SK-N-MC (cell line): ENCODE measurements at regions not wholly inside any gene's neighbourhood (a gene's known extent, or its start where the extent isn't known, plus 50 kb on each side); places are given as distances from the start of the nearest gene placed in this dataset.

Experiments
- EZH2 ChIP-seq: fragments of 200-600 bp; sonication (generic); IDR thresholded peaks from one replicate; pipeline ENCODE4 v1.6.1; 2017; ENCODE audit warnings: antibody characterized with exemption
- FOXP2 ChIP-seq: optimal IDR thresholded peaks from 2 replicates; pipeline ENCODE3; 2011; ENCODE audit warnings: mild to moderate bottlenecking, moderate library complexity; ENCODE audit not compliant: insufficient read depth; ENCODE audit errors: extremely low read length, control extremely low read depth
- POLR2AphosphoS5 ChIP-seq: IDR thresholded peaks from 2 replicates; pipeline ENCODE4 v1.6.1; 2012; ENCODE audit warnings: mild to moderate bottlenecking, low read depth, low read length, borderline replicate concordance

DNA sequence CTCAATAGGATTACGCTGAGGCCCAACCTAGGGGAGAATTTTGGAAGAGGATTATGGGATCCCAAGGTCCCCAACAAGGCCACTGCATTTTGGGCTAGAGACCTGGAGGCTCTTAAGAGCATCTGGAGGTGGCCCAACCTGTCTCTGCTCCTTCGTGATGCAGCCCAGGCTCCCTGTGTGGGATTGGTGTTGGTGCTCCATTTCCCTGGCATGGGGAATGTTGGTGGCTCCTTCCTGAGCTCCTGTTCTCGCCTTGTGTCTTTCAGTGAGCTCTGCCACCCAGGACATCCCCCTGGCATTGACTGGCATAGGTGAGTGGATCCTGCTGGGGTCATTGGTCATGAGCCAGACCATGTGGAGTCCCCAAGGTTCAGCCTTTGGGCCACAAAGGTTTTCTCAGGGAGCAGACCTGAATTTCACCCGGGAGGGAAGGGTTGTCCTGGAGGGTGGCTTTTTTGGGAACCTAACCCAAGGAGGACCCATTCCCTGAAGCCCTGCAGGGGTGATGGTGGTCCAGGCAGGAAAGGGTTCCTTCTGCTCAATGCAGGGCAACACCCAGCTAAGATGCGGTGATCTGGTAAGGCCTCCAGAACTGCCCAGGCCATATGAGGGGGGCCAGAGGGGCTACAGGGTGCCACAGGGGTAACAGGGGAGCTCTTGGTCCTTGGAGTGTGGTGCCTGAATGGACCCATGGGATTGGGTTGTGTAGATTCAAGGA is 202.5 kb downstream of the UBE3A start:
- TF ChIP-seq EZH2 (no peak), POLR2AphosphoS5 (no peak), FOXP2 (no peak)
